ENCODE measurements at regions not wholly inside any gene's neighbourhood (a gene's known extent, or its start where the extent isn't known, plus 50 kb on each side); places are given as distances from the start of the nearest gene placed in this dataset.

- H3K27ac ChIP-seq (ENCODE audit: control insufficient read depth, insufficient read depth) = no peak overlapping the region
- 0 out of 4 replicates have a peak, but pooled peaks cover 0 to 3% of the 10 kb centered on the region in 2 experiments for H3K27me3 ChIP-seq (replicated peaks in 1 of 2; ENCODE audit: control insufficient read depth in 2 of 2, insufficient read depth in 2 of 2, low read length in 1 of 2)
- H3K4me3 ChIP-seq = no peak overlapping the region
- BruUV-seq (replicated peaks) = no TSS peak
- no peaks in the 10 kb centered on the region for H3K79me2 ChIP-seq (ENCODE audit: control insufficient read depth, insufficient read depth, low read length)
- no peak for ATAC-seq
- no peak for FAIRE-seq
- ChIA-PET CTCF (no interaction called here), POLR2A (no interaction called here), SMC1A (ENCODE audit: uncharacterized antibody, unreplicated experiment) (no interaction called here), RAD21 (ENCODE audit: unreplicated experiment) (no interaction called here)
- H3K4me1 ChIP-seq (ENCODE audit: control insufficient read depth, insufficient read depth, low read length) = no peaks in the 10 kb centered on the region
- no peaks in the 10 kb centered on the region for H3K9me3 ChIP-seq (replicated peaks; ENCODE audit: control insufficient read depth, insufficient read depth, low read length)
- intact Hi-C loops (cut with micrococcal nuclease; ENCODE audit: unreplicated experiment) = no loop called here
- in situ Hi-C loops (cut with MboI) = no loop called here
- no peak for TF ChIP-seq CBFB (IDR thresholded peaks at IDR 0.05; ENCODE audit: low read depth)
- H4K20me1 ChIP-seq (ENCODE audit: control insufficient read depth, insufficient read depth) = no peaks in the 10 kb centered on the region
- H2AFZ ChIP-seq (ENCODE audit: control insufficient read depth, low read depth, low read length) = no peak overlapping the region
- no peaks in the 10 kb centered on the region for H3K36me3 ChIP-seq (ENCODE audit: control insufficient read depth in 2 of 2, insufficient read depth in 2 of 2, low read length in 1 of 2)
- H3K4me2 ChIP-seq (ENCODE audit: control insufficient read depth, insufficient read depth) = no peak overlapping the region
- WGBS (ENCODE audit: insufficient coverage, insufficient replicate concordance, low lambda C conversion rate, missing lambda C conversion rate) = 31% methylated on average over 19 of the region's 19 CpGs
- H3K9ac ChIP-seq (ENCODE audit: control insufficient read depth, insufficient read depth, low read length) = no peak overlapping the region
- no peak for DNase-seq (ENCODE audit: low read depth, low spot score)
Observed at GRCh38 chr19:30209617-30210600, 162.3 kb upstream of the ZNF536 start.

GRCh38 chr19:30212574-30212973 is 159.6 kb upstream of the ZNF536 start:
- Histone ChIP-seq H3K27me3 (replicated peaks in 1 of 2; ENCODE audit: control insufficient read depth in 2 of 2, insufficient read depth in 2 of 2, low read length in 1 of 2) (peaks cover 0 to 3% of the 10 kb centered on the region in 2 experiments; a peak in 1 of 4 replicates), H3K36me3 (ENCODE audit: control insufficient read depth in 2 of 2, insufficient read depth in 2 of 2, low read length in 1 of 2) (no peaks in the 10 kb centered on the region), H3K79me2 (ENCODE audit: control insufficient read depth, insufficient read depth, low read length) (no peaks in the 10 kb centered on the region), H2AFZ (ENCODE audit: control insufficient read depth, low read depth, low read length) (no peak overlapping the region), H3K4me2 (ENCODE audit: control insufficient read depth, insufficient read depth) (no peak overlapping the region), H3K27ac (ENCODE audit: control insufficient read depth, insufficient read depth) (no peak overlapping the region), H3K9me3 (replicated peaks; ENCODE audit: control insufficient read depth, insufficient read depth, low read length) (no peaks in the 10 kb centered on the region), H3K9ac (ENCODE audit: control insufficient read depth, insufficient read depth, low read length) (no peak overlapping the region), H3K4me3 (no peak overlapping the region), H4K20me1 (ENCODE audit: control insufficient read depth, insufficient read depth) (no peaks in the 10 kb centered on the region), H3K4me1 (ENCODE audit: control insufficient read depth, insufficient read depth, low read length) (no peaks in the 10 kb centered on the region)
- SMC1A ChIA-PET (ENCODE audit: uncharacterized antibody, unreplicated experiment) = no interaction called here
- DNase-seq (ENCODE audit: low read depth, low spot score) (no peak), FAIRE-seq (no peak), ATAC-seq (no peak)
- POLR2A ChIA-PET = no interaction called here
- 38% methylated on average over 12 of the region's 12 CpGs for WGBS (ENCODE audit: insufficient coverage, insufficient replicate concordance, low lambda C conversion rate, missing lambda C conversion rate)
- CTCF ChIA-PET = no interaction called here
- in situ Hi-C loops (cut with MboI) (no loop called here), intact Hi-C loops (cut with micrococcal nuclease; ENCODE audit: unreplicated experiment) (no loop called here)
- no TSS peak for BruUV-seq (replicated peaks)
- RAD21 ChIA-PET (ENCODE audit: unreplicated experiment) = no interaction called here
- TF ChIP-seq IKZF1 (conservative IDR thresholded peaks at IDR 0.05) = no peak
- no peak for TF ChIP-seq ZNF274 (IDR thresholded peaks at IDR 0.05; ENCODE audit: insufficient read depth, insufficient read length)
- no peak for TF ChIP-seq CHD1 (IDR thresholded peaks at IDR 0.05; ENCODE audit: low read depth, low read length)
- no peak for TF ChIP-seq CREM (IDR thresholded peaks at IDR 0.05; ENCODE audit: low read depth)
- TF ChIP-seq RELA (IDR thresholded peaks at IDR 0.05; ENCODE audit: borderline replicate concordance, partially characterized antibody) = no peak
- TF ChIP-seq ZNF622 (IDR thresholded peaks at IDR 0.05) = no peak
- TF ChIP-seq POLR2AphosphoS2 (IDR thresholded peaks at IDR 0.05; ENCODE audit: low read depth, low read length) = no peak
- no peak for TF ChIP-seq BCL3 (IDR thresholded peaks at IDR 0.05; ENCODE audit: borderline replicate concordance, insufficient read depth, low read depth, low read length, poor library complexity, severe bottlenecking)
- TF ChIP-seq MTA2 (IDR thresholded peaks at IDR 0.05; ENCODE audit: low read depth) = no peak
- no peak for TF ChIP-seq USF2 (IDR thresholded peaks at IDR 0.05; ENCODE audit: borderline replicate concordance, low read depth, low read length)
